Progenitor cell of endocrine pancreas (in vitro differentiated cells): ENCODE measurements at regions not wholly inside any gene's neighbourhood (a gene's known extent, or its start where the extent isn't known, plus 50 kb on each side); places are given as distances from the start of the nearest gene placed in this dataset.

Experiments
- DNase-seq: peaks from one replicate; pipeline ENCODE4 v3.0.0; 2021; ENCODE audit warnings: low spot score; ENCODE audit not compliant: unreplicated experiment
- H3K27ac Mint-ChIP-seq: 2 replicates; pipeline ENCODE4 v1.8.0; 2021; ENCODE audit warnings: mild to moderate bottlenecking, moderate library complexity, mixed read lengths
- H3K27me3 Mint-ChIP-seq: 2 replicates; pipeline ENCODE4 v1.8.0; 2021; ENCODE audit warnings: mixed read lengths
- H3K36me3 Mint-ChIP-seq: 2 replicates; pipeline ENCODE4 v1.8.0; 2022; ENCODE audit warnings: mixed read lengths; ENCODE audit not compliant: insufficient read depth
- H3K4me1 Mint-ChIP-seq: 2 replicates; pipeline ENCODE4 v1.8.0; 2021; ENCODE audit warnings: low read depth, mixed read lengths
- H3K4me3 Mint-ChIP-seq: 2 replicates; pipeline ENCODE4 v1.8.0; 2021; ENCODE audit warnings: low read depth, mild to moderate bottlenecking, moderate library complexity, mixed read lengths
- H3K9me3 Mint-ChIP-seq: 2 replicates; pipeline ENCODE4 v1.8.0; 2021; ENCODE audit warnings: low read depth, mixed read lengths
- CTCF ChIP-seq: fragments of 200-600 bp; sonication (generic); IDR thresholded peaks from one replicate; pipeline ENCODE4 v1.5.0; 2021; ENCODE audit warnings: antibody characterized with exemption, mild to moderate bottlenecking; ENCODE audit not compliant: unreplicated experiment

DNA sequence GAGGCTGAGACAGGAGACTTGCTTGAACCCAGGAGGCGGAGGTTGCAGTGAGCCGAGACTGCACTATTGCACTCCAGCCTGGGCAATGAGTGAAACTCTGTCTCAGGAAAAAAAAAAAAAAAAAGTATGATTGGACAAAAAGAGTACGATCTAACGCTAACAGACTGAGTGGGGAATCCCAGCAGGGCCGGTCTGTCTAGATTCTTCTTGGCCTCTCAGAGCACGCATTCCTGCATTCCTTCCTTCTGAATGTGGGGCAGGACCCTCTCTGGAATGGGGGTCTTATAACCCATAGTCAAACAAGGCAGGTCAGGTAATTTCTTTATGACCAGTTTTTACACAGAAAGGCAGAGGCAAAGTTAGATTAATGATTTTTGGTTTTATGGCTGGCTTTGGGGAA is 92.0 kb upstream of the PPM1J start:
- no peak for TF ChIP-seq CTCF
- Mint-ChIP-seq H3K27ac (peak overlapping the region; percentile 90), H3K36me3 (no peaks in the 10 kb centered on the region), H3K4me1 (peaks cover 29% of the 10 kb centered on the region), H3K4me3 (peak overlapping the region; percentile 1), H3K9me3 (no peaks in the 10 kb centered on the region), H3K27me3 (peaks cover 40% of the 10 kb centered on the region)
- no peak for DNase-seq

DNA sequence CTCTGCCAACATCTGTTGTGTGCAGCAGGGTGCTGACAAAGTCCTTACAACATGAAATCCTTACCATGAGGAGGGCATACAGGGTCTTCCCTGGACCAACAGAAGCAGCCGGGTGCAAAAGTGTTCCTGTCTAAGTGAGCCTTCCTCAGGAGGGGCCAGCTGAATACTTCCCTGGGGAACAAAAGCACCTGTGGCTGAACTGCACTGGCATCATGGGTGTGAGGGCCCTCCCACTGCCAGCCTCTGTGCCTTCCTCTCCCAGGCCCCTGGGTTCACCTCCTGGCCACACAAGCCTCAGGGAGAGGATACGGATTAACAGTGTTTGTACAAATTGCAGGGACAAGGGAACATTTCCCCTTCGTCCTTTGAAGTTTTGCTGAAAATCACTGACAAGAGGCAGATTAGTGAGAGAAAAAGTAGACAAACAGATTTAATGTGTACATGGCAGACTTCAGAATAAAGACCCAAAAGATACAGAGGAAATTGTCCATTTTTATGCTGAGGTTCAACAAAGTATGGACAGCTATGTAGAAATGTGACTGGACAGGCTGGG is 91.0 kb upstream of the PPM1J start:
- Mint-ChIP-seq H3K36me3 (no peaks in the 10 kb centered on the region), H3K27ac (peak overlapping the region; percentile 12), H3K4me3 (no peak overlapping the region), H3K27me3 (peaks cover 30% of the 10 kb centered on the region), H3K9me3 (no peaks in the 10 kb centered on the region), H3K4me1 (peaks cover 29% of the 10 kb centered on the region)
- no peak for TF ChIP-seq CTCF
- DNase-seq: no peak

- Mint-ChIP-seq H3K4me3 (no peak overlapping the region), H3K9me3 (no peaks in the 10 kb centered on the region), H3K4me1 (peaks cover 29% of the 10 kb centered on the region), H3K27me3 (peaks cover 22% of the 10 kb centered on the region), H3K27ac (no peak overlapping the region), H3K36me3 (no peaks in the 10 kb centered on the region)
- no peak for TF ChIP-seq CTCF
- DNase-seq: no peak
Observed at GRCh38 chr1:112805155-112805853, 90.2 kb upstream of the PPM1J start.

- Mint-ChIP-seq H3K36me3 (no peaks in the 10 kb centered on the region), H3K4me3 (no peak overlapping the region), H3K9me3 (no peaks in the 10 kb centered on the region), H3K27ac (peak overlapping the region; percentile 31), H3K27me3 (peaks cover 11% of the 10 kb centered on the region), H3K4me1 (peaks cover 29% of the 10 kb centered on the region)
- peak; percentile 89 for TF ChIP-seq CTCF
- peak; percentile 59 for DNase-seq
Observed at GRCh38 chr1:112803906-112804762, 89.0 kb upstream of the PPM1J start.

GRCh38 chr1:112800289-112800688 is 85.2 kb upstream of the PPM1J start:
- Mint-ChIP-seq H3K27ac (no peak overlapping the region), H3K9me3 (no peaks in the 10 kb centered on the region), H3K36me3 (no peaks in the 10 kb centered on the region), H3K27me3 (peaks cover 9% of the 10 kb centered on the region), H3K4me1 (peaks cover 11% of the 10 kb centered on the region), H3K4me3 (no peak overlapping the region)
- DNase-seq: no peak
- TF ChIP-seq CTCF: no peak
